T-helper 2 cell treated with Interferon-gamma antibody and Interleukin-4, amounts not matched to agents 5 μg/mL and 100 μg/mL, for 36 hours (primary cell): ENCODE measurements at regions not wholly inside any gene's neighbourhood (a gene's known extent, or its start where the extent isn't known, plus 50 kb on each side); places are given as distances from the start of the nearest gene placed in this dataset.
A peak's percentile ranks its signal among the peaks of the same experiment; 100 is the strongest.

Experiments used
- DNase-seq: peaks from one replicate; pipeline ENCODE4 v3.0.0; 2021; ENCODE audit warnings: low spot score
- H3K27ac Mint-ChIP-seq: one replicate; pipeline ENCODE4 v1.8.0; 2021; ENCODE audit warnings: mild to moderate bottlenecking, mixed read lengths
- H3K27me3 Mint-ChIP-seq: one replicate; pipeline ENCODE4 v1.8.0; 2021; ENCODE audit warnings: low read depth, mixed read lengths
- H3K36me3 Mint-ChIP-seq: one replicate; pipeline ENCODE4 v1.8.0; 2021; ENCODE audit warnings: low read depth, mixed read lengths
- H3K4me1 Mint-ChIP-seq: one replicate; pipeline ENCODE4 v1.8.0; 2021; ENCODE audit warnings: low read depth, mixed read lengths
- H3K4me3 Mint-ChIP-seq: one replicate; pipeline ENCODE4 v1.8.0; 2022; ENCODE audit warnings: mild to moderate bottlenecking, moderate library complexity, mixed read lengths
- H3K9me3 Mint-ChIP-seq: one replicate; pipeline ENCODE4 v1.8.0; 2021; ENCODE audit warnings: mixed read lengths

DNA sequence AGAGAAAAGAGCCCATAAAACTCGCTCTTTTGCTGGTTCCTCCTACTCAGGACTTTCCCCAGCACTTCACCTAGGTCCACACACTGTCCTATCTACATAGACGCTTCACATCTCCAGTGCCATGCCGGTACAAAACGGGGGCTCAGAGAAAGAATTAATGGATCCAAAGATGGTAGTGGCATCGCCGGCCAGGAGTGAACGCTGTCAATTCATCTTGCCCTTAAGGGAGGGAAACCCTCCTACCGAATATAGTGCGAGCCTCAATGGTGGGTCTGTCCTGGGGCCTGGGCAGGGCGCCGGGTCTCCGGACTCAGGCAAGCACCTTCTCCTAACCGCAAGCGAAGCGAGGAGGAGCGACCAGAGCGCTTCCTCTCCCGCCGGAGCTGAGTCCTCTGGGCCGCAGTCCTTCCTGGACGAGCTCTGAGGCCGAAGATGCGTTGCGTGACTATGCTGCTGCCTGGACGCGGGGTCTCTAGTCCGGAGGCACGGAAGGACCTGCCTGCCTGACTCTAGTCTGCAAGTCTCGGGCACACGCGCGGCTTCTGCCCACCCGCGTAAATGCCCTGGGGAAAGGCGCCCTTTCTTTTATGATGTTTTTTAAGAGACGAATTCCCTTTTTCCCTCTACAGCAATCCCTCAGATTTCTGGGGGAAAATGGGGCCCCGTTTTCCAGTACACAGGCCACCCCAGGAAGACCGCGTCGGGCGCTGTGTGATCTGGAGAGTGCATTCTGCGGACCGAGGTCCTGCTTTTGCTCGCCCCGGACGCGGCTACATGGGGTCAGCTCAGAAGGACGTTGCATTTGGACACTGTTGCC lies 100.1 kb upstream of the PRDM1 start:
- peak; percentile 17 for DNase-seq
- peaks cover 60% of the 10 kb centered on the region for H3K4me1 Mint-ChIP-seq
- H3K27me3 Mint-ChIP-seq, result peaks cover 2% of the 10 kb centered on the region
- peaks cover 9% of the 10 kb centered on the region for H3K36me3 Mint-ChIP-seq
- peak overlapping the region; percentile 59 for H3K4me3 Mint-ChIP-seq
- peak overlapping the region; percentile 7 for H3K27ac Mint-ChIP-seq
- no peaks in the 10 kb centered on the region for H3K9me3 Mint-ChIP-seq

DNA sequence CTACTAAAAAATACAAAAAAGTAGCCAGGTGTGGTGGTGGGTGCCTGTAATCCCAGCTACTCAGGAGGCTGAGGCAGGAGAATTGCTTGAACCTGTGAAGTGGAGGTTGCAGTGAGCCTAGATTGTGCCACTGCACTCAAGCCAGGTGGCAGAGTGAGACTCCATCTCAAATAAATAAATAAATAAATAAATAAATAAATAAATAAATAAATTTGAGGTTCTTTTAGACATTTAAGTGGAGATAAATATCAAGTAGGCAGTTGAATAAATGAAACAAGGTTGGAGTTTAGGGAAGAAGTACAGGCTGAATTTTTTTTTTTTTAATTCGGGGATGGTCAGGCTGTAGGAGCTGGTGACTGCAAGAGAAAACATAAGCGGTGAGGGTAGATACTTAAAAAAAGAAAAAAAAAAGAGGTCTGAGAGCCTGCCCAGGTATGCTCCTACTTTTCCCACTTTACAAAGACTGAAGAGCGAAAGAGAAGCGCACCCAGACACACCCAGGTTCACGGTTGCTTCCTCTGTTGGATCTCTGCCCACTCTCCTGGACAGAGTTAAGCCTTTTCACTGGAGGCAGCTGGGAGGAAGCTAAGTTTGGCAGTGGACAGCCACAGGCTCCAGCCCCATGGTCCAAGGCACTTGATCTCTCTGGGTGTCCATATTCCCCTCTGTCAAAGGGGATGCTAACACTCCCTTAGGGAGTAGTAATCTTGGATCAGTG lies 100.9 kb upstream of the PRDM1 start:
- H3K4me1 Mint-ChIP-seq, result peaks cover 59% of the 10 kb centered on the region
- no peak overlapping the region for H3K27ac Mint-ChIP-seq
- peak overlapping the region; percentile 59 for H3K4me3 Mint-ChIP-seq

DNA sequence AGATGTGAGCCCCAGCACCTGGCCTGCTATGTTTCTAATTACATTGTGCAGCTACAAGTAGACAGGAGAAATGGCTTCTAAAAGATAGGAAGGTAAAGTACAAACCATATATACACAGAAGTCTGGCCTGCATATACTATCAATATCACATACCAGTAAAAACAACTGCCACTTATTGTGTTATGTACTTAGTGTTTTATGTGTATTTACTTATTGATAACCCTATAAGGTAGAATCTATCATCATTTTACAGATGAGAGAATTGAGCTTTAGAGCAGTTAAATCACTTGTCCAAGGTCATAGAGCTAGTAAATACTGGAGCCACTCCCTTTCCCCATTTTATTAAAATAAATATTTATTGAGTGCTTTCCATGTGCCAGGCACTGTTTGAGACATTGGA lies 102.4 kb upstream of the PRDM1 start:
- Mint-ChIP-seq H3K36me3 (peaks cover 16% of the 10 kb centered on the region), H3K27ac (peak overlapping the region; percentile 49), H3K4me3 (no peak overlapping the region), H3K9me3 (peaks cover 5% of the 10 kb centered on the region), H3K27me3 (peaks cover 2% of the 10 kb centered on the region), H3K4me1 (peaks cover 58% of the 10 kb centered on the region)
- no peak for DNase-seq

More for the DNA sequence above, 100.9 kb upstream of the PRDM1 start:
- DNase-seq, result no peak
- H3K9me3 Mint-ChIP-seq, result no peaks in the 10 kb centered on the region
- peaks cover 2% of the 10 kb centered on the region for H3K27me3 Mint-ChIP-seq
- H3K36me3 Mint-ChIP-seq, result peaks cover 12% of the 10 kb centered on the region

DNA sequence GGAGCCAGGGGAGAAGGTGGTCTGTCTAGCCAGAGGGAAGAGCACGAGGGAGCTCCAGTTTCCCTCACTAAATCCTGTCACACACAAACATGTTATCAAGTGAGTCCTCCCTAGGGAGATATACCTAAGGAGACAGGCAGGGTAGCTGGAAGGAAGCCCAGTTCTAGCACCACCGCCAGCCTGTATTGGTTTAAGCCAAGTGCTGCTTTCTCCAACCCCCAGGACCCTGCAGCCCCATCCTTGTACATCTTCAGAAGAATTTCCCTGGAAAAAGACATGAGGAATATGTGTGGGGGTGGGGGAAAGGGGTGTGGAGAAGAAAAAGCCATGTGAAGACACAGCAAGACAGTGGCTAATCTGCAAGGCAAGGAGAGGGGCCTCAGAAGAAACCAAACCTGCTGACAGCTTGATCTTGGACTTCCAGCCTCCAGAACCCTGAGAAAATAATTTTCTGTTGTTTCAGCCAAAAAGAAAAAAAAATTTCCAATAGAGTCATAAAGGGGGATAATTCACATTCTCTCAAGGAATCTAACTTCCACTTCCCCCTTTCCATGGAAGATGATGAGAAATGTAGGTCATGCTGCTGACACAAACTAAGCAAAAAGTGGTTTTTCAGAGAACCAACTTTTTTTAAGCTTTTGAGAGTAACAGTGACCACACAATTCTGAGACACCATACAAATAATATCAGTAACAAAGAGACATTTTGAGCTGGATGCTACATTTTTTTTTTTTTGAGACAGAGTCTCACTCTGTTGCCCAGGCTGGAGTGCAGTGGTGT lies 103.2 kb upstream of the PRDM1 start:
- peak overlapping the region; percentile 81 for H3K27ac Mint-ChIP-seq
- H3K36me3 Mint-ChIP-seq, result peaks cover 20% of the 10 kb centered on the region
- peaks cover 61% of the 10 kb centered on the region for H3K4me1 Mint-ChIP-seq
- peaks cover 2% of the 10 kb centered on the region for H3K27me3 Mint-ChIP-seq
- H3K9me3 Mint-ChIP-seq, result peaks cover 7% of the 10 kb centered on the region
- DNase-seq, result peak; percentile 15
- H3K4me3 Mint-ChIP-seq, result peak overlapping the region; percentile 81

DNA sequence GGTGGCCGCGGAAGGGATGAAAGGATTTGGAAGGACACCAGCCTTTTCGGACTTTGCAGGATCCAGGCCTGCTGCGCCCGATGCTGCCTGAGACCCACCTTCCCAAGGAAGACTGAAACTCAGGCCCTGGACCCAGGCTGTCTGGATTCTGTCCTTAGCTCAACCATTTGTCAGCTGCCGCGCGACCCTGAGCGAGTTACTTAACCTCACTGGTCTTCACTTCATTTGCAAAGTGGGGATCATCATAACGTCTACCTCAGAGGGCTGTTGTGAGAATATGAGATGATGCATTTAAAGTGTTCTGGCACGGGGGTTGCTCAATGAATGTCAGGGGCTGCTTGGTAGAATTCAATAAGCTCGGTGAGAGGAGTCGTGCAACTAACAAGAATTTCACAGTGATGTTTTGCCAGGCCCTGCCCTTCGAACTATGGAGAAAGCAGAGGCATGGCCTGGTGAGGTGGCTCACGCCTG lies 104.2 kb upstream of the PRDM1 start:
- DNase-seq, result no peak
- peaks cover 22% of the 10 kb centered on the region for H3K36me3 Mint-ChIP-seq
- peaks cover 2% of the 10 kb centered on the region for H3K27me3 Mint-ChIP-seq
- peaks cover 54% of the 10 kb centered on the region for H3K4me1 Mint-ChIP-seq
- H3K9me3 Mint-ChIP-seq, result peaks cover 9% of the 10 kb centered on the region
- H3K27ac Mint-ChIP-seq, result peak overlapping the region; percentile 81
- H3K4me3 Mint-ChIP-seq, result peak overlapping the region; percentile 81

DNA sequence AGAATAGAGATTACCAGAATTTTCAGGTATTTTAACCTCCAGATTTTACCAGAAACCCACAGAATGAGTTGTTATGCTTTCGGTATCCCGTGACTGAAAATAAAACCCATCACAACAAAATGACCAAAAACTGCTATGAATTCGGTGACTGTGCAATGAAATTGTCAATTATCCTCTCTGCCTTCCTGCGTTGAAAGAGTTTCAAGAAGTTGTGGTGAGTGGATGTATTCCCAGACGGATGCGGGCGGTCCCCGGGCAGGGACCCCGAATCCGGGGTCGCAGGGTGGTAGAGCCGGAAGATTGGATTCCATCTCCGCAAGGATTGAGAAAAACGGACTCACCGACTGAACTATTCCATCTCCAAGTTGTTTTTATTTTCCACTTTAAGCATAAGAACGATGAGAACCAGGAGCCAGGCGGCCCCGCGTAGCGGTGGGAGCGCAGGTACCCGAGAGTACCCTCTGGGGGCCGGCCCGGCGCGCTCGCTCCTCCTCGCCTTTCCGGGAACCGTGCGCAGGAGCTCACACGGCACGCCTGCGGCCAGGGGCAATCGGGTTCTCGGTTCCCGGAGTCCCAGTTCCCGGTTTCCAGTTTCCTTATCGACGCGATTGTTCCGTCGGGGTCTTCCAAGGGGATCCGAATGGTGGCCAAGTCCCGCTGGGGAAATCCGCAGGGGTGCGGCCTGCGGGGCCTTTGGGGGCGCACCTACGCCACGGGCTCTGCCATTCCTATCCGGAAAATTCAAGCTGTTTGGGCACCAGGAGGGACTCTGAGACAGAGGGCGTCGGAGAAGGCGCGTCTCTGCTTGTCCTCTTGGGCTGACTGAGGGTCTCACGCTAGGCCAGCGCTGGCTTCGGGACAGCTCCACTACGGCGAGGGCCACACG lies 104.9 kb upstream of the PRDM1 start:
- H3K27me3 Mint-ChIP-seq, result no peaks in the 10 kb centered on the region
- peaks cover 9% of the 10 kb centered on the region for H3K9me3 Mint-ChIP-seq
- H3K27ac Mint-ChIP-seq, result peak overlapping the region; percentile 92
- peak overlapping the region; percentile 81 for H3K4me3 Mint-ChIP-seq
- peaks cover 55% of the 10 kb centered on the region for H3K4me1 Mint-ChIP-seq
- H3K36me3 Mint-ChIP-seq, result peaks cover 22% of the 10 kb centered on the region
- DNase-seq, result peak; percentile 40

DNA sequence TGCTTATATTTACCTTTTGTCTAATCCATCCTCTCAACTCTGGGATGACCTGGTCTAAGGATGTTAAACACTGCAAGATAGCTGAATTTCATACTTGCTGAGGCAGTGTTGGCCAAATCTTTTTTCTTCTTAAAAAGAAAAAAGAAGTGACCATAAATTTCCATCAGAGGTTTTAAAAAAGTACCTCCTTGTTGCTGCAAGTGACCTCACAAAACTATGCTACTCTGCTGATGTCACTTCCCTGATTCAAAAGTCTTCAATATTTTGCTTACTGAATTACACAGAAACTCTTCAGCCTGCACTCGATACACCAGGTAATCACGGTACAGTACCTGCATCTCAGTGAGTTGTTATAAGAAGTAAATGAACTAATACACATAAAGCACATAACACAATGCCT lies 107.2 kb upstream of the PRDM1 start:
- Mint-ChIP-seq H3K36me3 (peaks cover 21% of the 10 kb centered on the region), H3K4me3 (no peak overlapping the region), H3K4me1 (peaks cover 48% of the 10 kb centered on the region), H3K9me3 (peaks cover 17% of the 10 kb centered on the region), H3K27me3 (no peaks in the 10 kb centered on the region), H3K27ac (peak overlapping the region; percentile 76)
- DNase-seq, result no peak

DNA sequence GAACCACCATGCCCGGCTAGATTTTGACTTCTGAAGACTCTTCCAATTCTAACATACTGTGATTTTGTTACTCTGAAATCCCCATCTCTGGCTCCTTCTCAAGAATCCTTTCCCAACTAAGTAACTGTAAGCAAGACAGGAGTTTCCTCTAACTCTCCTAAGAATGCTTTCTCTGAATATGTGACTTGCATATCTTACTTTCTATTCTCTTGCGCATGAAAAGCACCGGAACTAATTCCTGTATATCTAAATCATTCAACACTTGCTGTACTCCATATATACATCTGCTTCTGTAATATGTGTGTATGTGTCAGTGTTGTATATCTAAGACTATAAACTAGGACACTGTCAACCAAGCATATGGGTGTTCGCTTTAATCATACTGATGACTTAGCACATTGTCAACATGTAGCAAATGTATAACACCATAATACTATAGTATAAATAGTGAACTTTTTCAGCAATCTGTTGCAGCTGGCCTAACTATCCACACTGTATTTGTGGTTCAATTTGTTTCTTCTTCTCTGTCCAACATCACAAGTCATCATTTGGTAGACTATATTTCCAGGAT lies 108.1 kb upstream of the PRDM1 start:
- H3K4me1 Mint-ChIP-seq, result peaks cover 48% of the 10 kb centered on the region
- H3K27ac Mint-ChIP-seq, result no peak overlapping the region
- H3K36me3 Mint-ChIP-seq, result peaks cover 27% of the 10 kb centered on the region
- no peak overlapping the region for H3K4me3 Mint-ChIP-seq
- DNase-seq, result no peak
- peaks cover 25% of the 10 kb centered on the region for H3K9me3 Mint-ChIP-seq
- no peaks in the 10 kb centered on the region for H3K27me3 Mint-ChIP-seq

DNA sequence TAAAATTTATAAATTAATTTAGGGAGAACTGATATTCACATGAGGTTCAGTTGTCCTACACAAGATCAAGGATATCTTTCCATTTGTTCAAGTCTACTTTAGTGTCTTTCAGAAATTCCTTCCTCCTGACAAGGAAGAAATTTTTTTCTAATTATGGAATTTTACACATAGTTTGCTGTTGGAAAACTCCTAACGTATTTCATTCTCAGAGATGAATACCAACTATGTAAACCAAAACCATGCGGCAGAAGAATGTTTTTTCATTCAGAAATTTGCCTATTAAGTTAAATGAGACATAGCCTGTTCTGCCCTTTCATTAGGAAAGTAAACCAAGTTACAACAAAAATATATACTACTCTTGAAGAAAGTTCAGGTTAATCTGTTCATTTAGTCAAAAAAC lies 111.2 kb upstream of the PRDM1 start:
- Mint-ChIP-seq H3K27ac (no peak overlapping the region), H3K27me3 (peaks cover 2% of the 10 kb centered on the region), H3K4me3 (no peak overlapping the region), H3K9me3 (peaks cover 50% of the 10 kb centered on the region), H3K4me1 (peaks cover 32% of the 10 kb centered on the region), H3K36me3 (peaks cover 32% of the 10 kb centered on the region)
- DNase-seq, result no peak

DNA sequence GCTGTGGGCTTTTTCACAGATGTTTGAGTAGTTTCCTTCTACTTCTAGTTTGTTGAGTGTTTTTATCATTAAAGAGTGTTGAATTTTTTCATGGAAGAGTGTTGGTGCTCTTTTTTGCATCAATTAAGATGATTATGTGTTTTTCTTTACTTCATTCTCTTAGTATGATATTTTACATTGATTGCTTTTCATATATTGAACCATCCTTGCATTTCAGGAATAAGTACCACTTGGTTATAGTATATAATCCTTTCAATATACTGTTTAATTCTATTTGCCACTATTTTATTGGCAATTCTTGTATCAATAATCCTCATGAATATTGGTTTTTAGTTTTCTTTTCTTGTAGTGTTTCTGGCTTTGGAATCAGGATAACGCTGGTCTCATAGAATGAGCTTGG lies 113.7 kb upstream of the PRDM1 start:
- peak overlapping the region; percentile 18 for H3K27ac Mint-ChIP-seq
- H3K4me3 Mint-ChIP-seq, result no peak overlapping the region
- peaks cover 54% of the 10 kb centered on the region for H3K9me3 Mint-ChIP-seq
- H3K4me1 Mint-ChIP-seq, result peaks cover 16% of the 10 kb centered on the region
- peaks cover 25% of the 10 kb centered on the region for H3K36me3 Mint-ChIP-seq
- H3K27me3 Mint-ChIP-seq, result peaks cover 7% of the 10 kb centered on the region
- no peak for DNase-seq

DNA sequence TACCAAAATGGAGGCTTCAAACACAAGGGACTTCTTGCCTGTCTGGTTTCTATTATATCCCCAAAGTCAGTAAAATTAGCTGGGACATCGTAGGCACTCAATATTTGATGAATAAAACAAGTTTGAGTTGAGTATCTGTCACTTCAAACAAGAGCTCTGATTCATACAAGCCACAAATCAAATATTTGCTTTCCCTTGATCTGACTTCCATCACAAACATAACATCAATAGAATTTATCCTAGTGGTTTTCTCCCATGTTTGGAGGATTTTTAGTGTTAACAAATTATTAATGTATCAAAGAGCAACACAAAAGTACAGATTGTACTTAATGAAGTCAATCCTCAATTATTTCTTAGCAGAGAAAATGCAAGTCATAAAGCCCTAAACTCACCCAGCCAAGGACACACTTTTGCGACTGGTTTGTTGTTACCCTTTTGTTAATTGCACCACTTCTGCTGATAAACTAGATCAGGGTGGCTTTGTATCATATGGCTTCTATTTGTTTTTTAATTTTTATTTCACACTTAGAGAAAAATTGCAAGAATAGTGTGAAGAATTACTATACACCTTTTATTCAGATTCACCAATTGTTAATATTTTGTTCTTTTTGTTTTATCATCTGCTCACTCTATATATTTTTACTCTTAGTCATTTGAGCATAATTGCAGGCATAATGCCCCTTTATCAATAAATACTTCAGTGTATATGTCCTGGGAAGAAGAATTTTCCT lies 117.4 kb upstream of the PRDM1 start:
- Mint-ChIP-seq H3K4me1 (peaks cover 21% of the 10 kb centered on the region), H3K36me3 (peaks cover 20% of the 10 kb centered on the region), H3K27me3 (peaks cover 7% of the 10 kb centered on the region), H3K9me3 (peaks cover 46% of the 10 kb centered on the region), H3K27ac (no peak overlapping the region), H3K4me3 (no peak overlapping the region)
- no peak for DNase-seq

DNA sequence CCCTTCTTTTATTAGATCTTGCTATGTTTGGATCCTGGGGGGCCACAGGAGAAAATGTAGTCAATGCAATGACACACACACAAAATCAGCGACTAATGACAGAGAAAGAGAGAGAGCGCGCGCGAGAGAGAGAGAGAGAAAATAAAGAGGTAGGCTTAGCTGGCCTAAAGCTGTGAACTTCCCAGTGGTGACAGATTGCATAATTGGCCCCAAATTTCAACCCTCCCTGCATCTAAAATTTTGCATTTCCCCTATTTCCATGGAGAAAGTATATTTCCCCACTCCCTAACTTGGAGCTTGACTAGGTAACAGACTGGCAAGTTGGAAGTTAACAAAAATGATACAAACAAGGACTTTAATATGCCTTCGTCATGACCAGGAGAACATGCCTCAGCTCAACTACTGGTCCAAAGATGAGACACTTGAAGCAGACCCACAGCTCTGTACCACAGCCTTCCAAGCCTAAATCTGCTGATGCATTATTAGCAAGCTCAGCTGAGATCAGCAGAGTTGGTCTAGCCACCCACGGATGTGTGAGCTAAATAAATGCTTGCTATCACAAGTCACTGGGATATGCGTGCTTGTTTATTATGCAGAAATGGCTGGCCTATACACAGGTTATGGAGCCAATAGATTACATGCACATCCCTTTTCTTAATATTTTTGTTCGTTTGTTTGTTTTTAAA lies 118.1 kb upstream of the PRDM1 start:
- Mint-ChIP-seq H3K4me1 (peaks cover 14% of the 10 kb centered on the region), H3K27ac (no peak overlapping the region), H3K9me3 (peaks cover 39% of the 10 kb centered on the region), H3K4me3 (no peak overlapping the region), H3K36me3 (peaks cover 14% of the 10 kb centered on the region), H3K27me3 (peaks cover 7% of the 10 kb centered on the region)
- no peak for DNase-seq
